SH-SY5Y (cell line): ENCODE measurements at regions not wholly inside any gene's neighbourhood (a gene's known extent, or its start where the extent isn't known, plus 50 kb on each side); places are given as distances from the start of the nearest gene placed in this dataset.

Experiments used
- GATA2 ChIP-seq: IDR thresholded peaks from 2 replicates; pipeline ENCODE4 v1.6.1; 2011; ENCODE audit warnings: mild to moderate bottlenecking, low read depth, low read length
- GATA3 ChIP-seq: IDR thresholded peaks from 2 replicates; pipeline ENCODE4 v1.6.1; 2011; ENCODE audit warnings: low read depth, mild to moderate bottlenecking, low read length, moderate library complexity

DNA sequence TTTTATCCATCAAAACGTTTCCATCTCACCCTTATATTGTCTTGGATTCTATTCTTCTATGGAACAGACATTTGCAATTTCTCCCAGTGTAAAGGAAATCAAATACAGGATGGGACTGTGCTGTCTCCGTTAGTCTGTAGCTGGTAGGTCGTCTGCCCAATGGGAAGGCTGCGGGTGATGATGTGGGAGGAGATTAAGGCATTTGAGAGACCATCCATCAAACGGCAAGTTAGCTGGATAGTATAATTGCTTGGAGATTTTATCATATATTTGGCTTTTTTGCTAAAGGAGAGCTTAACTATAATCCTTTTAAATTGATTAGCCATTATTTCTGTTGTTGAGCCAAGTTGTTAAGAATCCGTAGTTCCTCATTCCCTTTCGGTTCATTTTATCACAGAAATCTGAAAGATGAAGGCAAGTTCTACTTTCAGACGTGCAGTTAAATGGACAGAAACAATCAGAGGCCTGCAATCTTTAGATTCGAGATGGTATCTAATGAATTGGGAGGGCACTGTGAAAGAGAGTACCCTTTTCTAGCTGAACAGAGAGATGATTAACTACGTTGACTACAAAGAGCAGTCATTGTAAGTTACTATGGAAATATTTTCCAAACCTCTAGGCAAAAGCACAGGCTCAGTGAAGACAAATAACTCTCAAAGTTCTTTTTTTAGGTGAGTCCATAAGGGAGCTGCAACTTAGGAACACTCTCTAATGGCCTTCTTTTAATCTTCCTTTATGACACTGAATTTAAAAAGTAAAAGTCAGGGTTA, 253.3 kb upstream of the KIAA1217 start:
- TF ChIP-seq GATA3 (peak; percentile 84), GATA2 (peak; percentile 78)
